NK-92 (cell line): ENCODE measurements at regions not wholly inside any gene's neighbourhood (a gene's known extent, or its start where the extent isn't known, plus 50 kb on each side); places are given as distances from the start of the nearest gene placed in this dataset.

Experiments
- DNase-seq: peaks from one replicate; lab custom pipeline; 2025; ENCODE audit not compliant: unreplicated experiment; lab: John Stamatoyannopoulos, UW

DNA sequence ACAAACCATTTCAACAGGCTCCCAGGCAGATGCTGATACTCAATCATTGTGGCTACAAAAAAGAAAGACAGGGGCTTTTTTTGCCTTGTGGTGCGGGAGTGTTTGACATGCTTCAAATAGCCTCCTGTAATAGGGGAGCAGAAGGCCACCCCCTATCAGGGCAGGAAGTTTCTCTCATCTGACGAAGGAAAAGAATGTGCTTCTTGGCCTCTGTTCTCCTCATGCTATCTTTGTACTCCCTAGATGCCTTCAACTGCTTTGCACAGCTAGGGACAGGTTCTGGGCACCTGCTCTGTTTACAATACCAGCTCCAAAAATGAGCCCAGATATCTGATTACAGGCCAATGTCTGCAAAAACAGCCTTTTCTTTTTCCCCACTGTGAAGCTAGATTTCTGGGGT lies 391.1 kb downstream of the STIM2 start:
- DNase-seq = no peak

- DNase-seq = no peak
Measured at GRCh38 chr4:27267339-27267969, 406.8 kb downstream of the STIM2 start.

- DNase-seq = no peak
Measured at GRCh38 chr4:27267970-27268355, 407.3 kb downstream of the STIM2 start.

DNA sequence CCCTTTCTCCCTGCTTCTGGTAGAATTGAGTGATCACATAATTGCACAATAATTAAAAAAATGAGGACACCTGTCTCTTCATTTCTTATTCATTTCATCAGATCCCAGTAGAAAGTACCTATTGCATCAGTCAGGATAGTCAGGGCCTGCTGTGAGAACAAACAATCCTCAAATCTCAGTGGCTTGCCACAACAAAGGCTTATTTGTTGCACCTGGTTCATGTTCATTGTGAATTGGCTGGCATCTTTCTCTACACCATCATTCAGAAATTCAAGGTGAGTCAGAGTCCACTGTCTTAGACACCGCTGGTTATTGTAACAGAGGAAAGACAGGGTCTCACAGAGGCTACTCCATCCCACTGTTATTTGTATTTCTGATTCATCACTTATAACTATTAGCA lies 409.8 kb downstream of the STIM2 start:
- DNase-seq = no peak

GRCh38 chr4:27271555-27271954 lies 410.9 kb downstream of the STIM2 start:
- no peak for DNase-seq

GRCh38 chr4:27272217-27272616 lies 411.6 kb downstream of the STIM2 start:
- DNase-seq = no peak

DNA sequence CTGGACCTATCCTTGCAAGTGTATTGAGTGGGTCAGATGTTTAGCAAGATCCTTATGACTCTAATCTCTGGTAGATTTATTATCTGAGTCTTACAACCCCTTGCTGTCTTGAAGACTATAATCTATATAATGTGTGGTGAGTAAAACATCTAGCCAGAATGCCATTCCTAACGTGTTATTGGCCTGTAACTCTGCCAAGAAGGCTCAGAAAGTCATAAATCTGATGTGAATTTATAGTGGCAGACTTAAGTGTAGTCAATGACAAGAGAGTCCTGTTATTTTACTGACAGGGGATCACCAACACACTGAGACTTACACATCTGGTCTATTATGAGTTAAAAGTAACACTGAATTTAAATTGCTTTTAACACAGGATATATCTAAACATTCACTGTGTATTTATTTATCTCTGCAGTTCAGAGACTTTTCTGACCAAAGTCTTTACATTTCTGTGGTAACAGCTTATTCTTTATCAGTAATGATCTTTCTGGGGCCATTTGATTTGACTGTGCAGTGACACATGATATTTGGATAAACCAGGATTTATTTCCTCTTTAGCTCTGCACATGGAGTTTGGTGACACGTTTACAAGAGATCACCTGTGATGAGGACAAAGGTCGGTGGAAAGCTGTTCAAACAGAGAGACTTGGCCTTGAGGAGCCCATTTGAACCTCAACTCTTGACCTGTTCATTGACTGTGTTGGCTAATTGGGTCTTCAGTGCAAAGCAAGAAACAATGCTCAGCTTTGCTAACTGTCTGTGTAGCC lies 415.8 kb downstream of the STIM2 start:
- DNase-seq = no peak

DNA sequence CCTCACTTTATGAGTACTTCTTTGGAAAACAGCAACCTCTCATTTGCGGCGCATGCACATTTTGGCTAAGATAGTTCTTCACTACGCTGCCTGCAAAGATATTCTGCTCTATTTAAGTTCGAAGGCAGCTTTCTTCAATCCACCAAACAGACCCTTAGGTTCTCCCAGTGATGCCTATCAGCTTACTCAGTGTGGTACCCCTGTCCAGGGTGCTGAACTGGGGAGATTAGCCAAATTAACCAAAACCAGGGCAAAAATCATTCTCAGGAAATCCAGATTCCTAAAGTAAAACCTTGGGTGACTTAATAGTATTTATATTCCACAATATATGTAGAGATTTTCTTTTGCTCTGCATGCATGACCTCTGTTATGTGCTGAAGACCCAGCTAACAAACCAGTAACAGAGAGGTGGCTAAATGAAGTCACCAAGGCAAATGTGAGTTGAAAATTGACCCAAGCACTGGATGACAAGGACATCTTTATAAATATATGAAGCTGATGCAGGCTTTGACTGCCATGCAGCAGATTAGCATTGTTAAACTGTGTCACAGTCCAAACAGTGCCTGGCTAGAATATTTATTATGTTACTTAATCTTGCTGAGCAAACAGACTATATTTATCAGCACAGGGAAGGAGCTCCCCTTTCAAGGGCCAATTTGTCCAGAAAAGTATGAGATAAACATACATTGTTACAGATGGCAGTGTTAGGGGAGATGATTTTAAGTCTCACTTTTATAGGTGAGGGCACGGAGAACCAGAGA lies 418.2 kb downstream of the STIM2 start:
- no peak for DNase-seq

GRCh38 chr4:27288496-27288895 lies 427.9 kb downstream of the STIM2 start:
- no peak for DNase-seq

DNA sequence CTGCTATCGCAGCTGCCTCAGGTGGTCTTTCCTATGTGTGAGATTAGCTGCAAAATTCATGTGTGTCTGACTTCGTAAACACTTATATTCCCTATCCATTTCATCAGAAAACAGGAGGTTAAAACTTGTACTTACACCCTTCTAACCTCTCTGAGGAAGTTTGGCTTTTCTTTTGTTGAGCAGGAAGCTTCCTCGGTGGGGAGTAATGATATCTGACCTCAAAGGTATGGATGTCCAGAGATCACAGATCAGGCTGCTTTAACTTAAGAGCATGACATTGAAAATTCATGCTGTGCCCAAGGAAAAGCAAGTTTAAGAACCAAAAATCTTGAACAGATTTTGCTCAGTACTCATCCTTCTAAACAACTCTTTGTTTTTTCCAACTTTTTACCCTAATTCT lies 429.1 kb downstream of the STIM2 start:
- no peak for DNase-seq

DNA sequence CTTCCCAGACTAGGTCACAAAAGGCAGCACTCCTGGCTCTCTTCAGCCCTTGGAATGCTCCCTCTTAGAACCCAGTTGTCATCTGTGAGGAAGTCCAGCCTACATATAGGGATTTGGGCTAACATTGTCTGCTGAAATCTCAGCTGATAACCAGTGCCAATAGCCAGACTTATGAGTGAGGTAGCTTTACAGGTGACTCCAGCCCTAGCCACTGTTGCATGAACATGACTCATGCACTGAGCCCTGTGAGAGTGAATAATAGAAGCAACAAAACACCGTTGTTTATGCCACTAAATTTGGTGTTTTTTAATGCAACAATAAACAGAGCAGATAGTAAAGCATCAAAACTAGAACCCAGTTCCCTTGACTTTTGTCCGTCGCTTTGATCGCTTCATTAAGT lies 433.2 kb downstream of the STIM2 start:
- no peak for DNase-seq

DNA sequence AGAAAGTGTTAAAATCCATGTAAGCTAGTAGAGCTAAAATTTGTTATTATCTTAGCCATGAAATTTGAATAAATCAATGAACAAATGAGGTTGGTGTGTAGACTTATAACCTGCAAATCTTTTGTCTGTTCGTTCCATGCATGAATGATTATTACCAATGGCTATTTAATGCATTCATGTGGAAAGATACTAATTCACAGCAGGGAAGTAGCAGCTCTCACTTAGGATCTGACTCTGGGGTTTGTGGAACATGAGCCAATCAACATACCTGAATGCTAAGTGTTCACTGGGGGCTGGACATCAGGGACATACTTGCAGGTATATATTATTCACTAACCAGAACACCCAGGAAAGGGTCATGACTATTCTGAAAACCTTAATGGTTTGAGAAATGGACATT lies 444.1 kb downstream of the STIM2 start:
- DNase-seq = no peak

DNA sequence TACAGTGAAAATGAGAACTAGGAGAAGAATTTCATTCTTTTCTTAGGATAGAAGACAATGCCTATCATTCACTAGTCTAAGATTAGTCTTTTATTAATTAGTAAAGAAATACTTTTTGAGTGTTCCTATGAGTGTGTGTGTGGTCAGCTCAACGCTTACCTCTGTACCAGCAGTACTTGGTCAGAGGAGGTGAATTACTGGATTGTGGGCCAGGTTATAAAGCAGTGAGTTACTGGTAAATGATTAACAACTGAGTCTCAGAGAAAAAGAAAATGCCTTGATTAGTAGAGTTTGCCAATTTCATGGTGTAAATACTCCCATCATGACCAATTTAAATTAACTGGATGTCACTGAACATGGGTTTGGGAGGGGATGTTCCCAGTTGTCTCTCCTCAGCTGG lies 444.6 kb downstream of the STIM2 start:
- DNase-seq = no peak

DNA sequence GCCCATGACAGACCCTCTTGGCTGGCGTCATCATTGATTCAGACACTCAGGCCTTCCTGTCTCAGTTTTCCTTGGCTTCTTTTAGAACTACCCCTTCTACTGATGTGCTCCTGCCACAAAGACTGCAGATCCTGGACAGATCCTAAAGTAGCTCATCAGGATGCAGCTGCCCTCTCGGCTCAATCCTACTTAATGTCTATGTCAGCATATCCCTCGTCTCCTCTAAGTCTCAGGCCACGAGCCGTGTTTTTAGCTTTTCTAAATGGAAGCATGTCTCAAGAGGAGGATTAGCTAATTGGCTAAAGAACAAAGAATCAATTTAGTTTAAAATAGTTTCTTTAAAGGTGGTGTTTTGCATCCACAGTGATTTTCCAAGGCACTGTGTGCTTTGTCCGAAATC lies 447.7 kb downstream of the STIM2 start:
- DNase-seq = no peak

- DNase-seq = no peak
Measured at GRCh38 chr4:27315625-27316024, 455.0 kb downstream of the STIM2 start.

GRCh38 chr4:27316176-27316575 lies 455.5 kb downstream of the STIM2 start:
- DNase-seq = no peak

GRCh38 chr4:27318740-27319139 lies 458.1 kb downstream of the STIM2 start:
- DNase-seq = no peak

GRCh38 chr4:27326991-27327390 lies 466.4 kb downstream of the STIM2 start:
- DNase-seq = no peak

DNA sequence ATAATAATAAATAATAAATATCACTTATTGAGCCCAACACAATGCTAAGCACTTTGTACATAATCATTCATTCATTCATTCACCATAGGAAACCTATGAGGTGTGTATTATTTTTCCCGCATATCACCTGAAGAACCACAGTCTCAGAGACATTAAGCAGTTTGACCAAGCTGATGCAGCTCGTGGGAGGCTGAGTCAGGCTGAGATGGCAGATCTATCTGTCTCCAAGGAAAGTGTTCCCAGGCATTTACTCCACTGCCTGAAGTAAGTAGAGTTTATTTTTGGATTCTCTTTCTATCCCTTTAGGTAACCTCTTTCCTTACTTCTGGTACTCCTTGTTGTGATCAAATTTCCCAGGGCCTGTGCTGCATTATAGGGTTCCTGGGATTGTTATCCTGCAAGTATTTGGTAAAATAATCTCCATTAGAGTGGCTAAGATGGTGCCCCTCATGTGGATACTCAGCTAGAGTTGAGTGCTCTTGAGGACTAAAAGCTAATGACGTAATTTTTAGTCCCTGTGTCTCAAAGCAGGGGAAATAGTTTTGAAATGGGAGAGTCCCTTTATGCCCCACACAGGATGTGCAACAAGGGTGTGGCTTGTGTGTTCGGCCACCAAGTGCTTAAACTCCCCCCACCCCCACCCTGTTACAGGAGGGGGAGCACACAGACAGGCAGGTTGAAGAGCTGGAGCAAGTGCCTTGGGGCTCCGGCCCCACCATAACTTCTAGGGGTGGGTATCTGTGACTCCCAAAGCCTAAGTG lies 467.0 kb downstream of the STIM2 start:
- DNase-seq = no peak

DNA sequence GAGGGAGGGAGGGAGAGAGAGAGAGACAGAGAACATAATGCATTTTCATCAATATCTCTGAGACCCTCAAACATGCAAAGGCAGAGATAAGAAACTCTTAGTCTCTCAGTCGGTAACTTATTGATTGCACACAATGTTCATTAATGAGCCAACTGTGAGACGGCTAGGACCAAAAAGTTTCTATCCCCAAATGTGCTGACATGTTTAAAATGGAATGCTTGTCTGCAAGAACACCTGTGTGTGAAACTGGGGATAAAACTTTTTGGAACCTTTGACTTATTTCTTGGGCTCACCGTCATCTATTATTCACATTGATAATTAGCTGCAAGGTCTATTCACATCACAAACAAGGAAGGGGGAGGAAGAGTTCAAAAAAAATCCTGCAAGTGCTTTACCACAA lies 477.9 kb downstream of the STIM2 start:
- DNase-seq = no peak

DNA sequence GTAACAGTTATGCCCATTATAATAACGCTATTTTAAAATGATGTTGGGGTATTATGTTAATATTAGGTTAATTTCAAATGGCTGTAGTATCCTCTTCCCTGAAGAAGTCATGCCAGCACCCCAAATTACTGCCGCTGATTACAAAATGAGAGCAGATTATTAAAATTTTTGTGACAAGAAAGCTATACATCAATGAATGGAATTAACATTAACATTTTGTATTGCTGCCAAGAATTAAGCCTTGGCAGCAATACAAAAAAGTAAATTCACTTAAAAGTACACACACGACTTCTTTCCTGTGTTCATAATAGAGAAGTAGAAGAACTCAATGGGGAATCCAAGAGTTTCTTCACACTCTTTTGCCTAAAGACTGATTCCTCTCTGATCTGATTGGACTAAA lies 482.8 kb downstream of the STIM2 start:
- no peak for DNase-seq
